ENCODE measurements at regions not wholly inside any gene's neighbourhood (a gene's known extent, or its start where the extent isn't known, plus 50 kb on each side); places are given as distances from the start of the nearest gene placed in this dataset.

GRCh38 chr13:42380420-42381164 is 108.6 kb downstream of the AKAP11 start:
- TF ChIP-seq ZNF384 (IDR thresholded peaks at IDR 0.05) (no peak), PKNOX1 (IDR thresholded peaks at IDR 0.05) (no peak), SP1 (IDR thresholded peaks at IDR 0.05) (no peak), FOXM1 (IDR thresholded peaks at IDR 0.05; ENCODE audit: borderline replicate concordance) (no peak), HDGF (IDR thresholded peaks at IDR 0.05; ENCODE audit: borderline replicate concordance) (no peak), CTBP1 (IDR thresholded peaks at IDR 0.05; ENCODE audit: borderline replicate concordance) (no peak)

Measured in HEK293T (cell line).